ENCODE measurements at regions not wholly inside any gene's neighbourhood (a gene's known extent, or its start where the extent isn't known, plus 50 kb on each side); places are given as distances from the start of the nearest gene placed in this dataset.

- no peaks in the 10 kb centered on the region for H3K36me3 ChIP-seq (ENCODE audit: control insufficient read depth, insufficient read depth, low read length)
- H3K4me3 ChIP-seq (ENCODE audit: low read depth, low read length): no peak overlapping the region
- no peaks in the 10 kb centered on the region for H3K27me3 ChIP-seq (ENCODE audit: control insufficient read depth, insufficient read depth, low read length)
- no peak overlapping the region for H3K27ac ChIP-seq (ENCODE audit: low read depth, low read length)
- no peaks in the 10 kb centered on the region for H3K9me3 ChIP-seq (ENCODE audit: control insufficient read depth, insufficient read depth, low read length)
- no peak for DNase-seq (ENCODE audit: low read depth in 4 of 6, low spot score in 6 of 6)
- H3K4me1 ChIP-seq (ENCODE audit: control insufficient read depth, insufficient read depth, low read length): no peaks in the 10 kb centered on the region
Observed at GRCh38 chr7:136143271-136143670, 166.1 kb upstream of the MTPN start.

GRCh38 chr7:136142583-136142982, 165.4 kb upstream of the MTPN start:
- Histone ChIP-seq H3K27me3 (ENCODE audit: control insufficient read depth, insufficient read depth, low read length) (no peaks in the 10 kb centered on the region), H3K27ac (ENCODE audit: low read depth, low read length) (no peak overlapping the region), H3K9me3 (ENCODE audit: control insufficient read depth, insufficient read depth, low read length) (no peaks in the 10 kb centered on the region), H3K4me3 (ENCODE audit: low read depth, low read length) (no peak overlapping the region), H3K4me1 (ENCODE audit: control insufficient read depth, insufficient read depth, low read length) (no peaks in the 10 kb centered on the region), H3K36me3 (ENCODE audit: control insufficient read depth, insufficient read depth, low read length) (no peaks in the 10 kb centered on the region)
- WGBS (ENCODE audit: insufficient coverage): 95% methylated on average over 2 of the region's 2 CpGs
- DNase-seq (ENCODE audit: low read depth in 4 of 6, low spot score in 6 of 6): no peak

GRCh38 chr7:136140469-136140868, 163.3 kb upstream of the MTPN start:
- Histone ChIP-seq H3K9me3 (ENCODE audit: control insufficient read depth, insufficient read depth, low read length) (no peaks in the 10 kb centered on the region), H3K27me3 (ENCODE audit: control insufficient read depth, insufficient read depth, low read length) (no peaks in the 10 kb centered on the region), H3K27ac (ENCODE audit: low read depth, low read length) (no peak overlapping the region), H3K4me3 (ENCODE audit: low read depth, low read length) (no peak overlapping the region), H3K4me1 (ENCODE audit: control insufficient read depth, insufficient read depth, low read length) (no peaks in the 10 kb centered on the region), H3K36me3 (ENCODE audit: control insufficient read depth, insufficient read depth, low read length) (no peaks in the 10 kb centered on the region)
- no peak for DNase-seq (ENCODE audit: low read depth in 4 of 6, low spot score in 6 of 6)
- no CpG with 5 or more reads among the region's 3 CpGs for WGBS (ENCODE audit: insufficient coverage)

- 40% methylated on average over 1 of the region's 6 CpGs for WGBS (ENCODE audit: insufficient coverage)
- DNase-seq (ENCODE audit: low read depth in 4 of 6, low spot score in 6 of 6): peak in 1 of 6 donors; percentile 69
- Histone ChIP-seq H3K4me1 (ENCODE audit: control insufficient read depth, insufficient read depth, low read length) (no peaks in the 10 kb centered on the region), H3K4me3 (ENCODE audit: low read depth, low read length) (no peak overlapping the region), H3K36me3 (ENCODE audit: control insufficient read depth, insufficient read depth, low read length) (no peaks in the 10 kb centered on the region), H3K27me3 (ENCODE audit: control insufficient read depth, insufficient read depth, low read length) (no peaks in the 10 kb centered on the region), H3K9me3 (ENCODE audit: control insufficient read depth, insufficient read depth, low read length) (no peaks in the 10 kb centered on the region), H3K27ac (ENCODE audit: low read depth, low read length) (no peak overlapping the region)
Observed at GRCh38 chr7:136139417-136139816, 162.3 kb upstream of the MTPN start.

GRCh38 chr7:136138991-136139390, 161.8 kb upstream of the MTPN start:
- Histone ChIP-seq H3K27me3 (ENCODE audit: control insufficient read depth, insufficient read depth, low read length) (no peaks in the 10 kb centered on the region), H3K36me3 (ENCODE audit: control insufficient read depth, insufficient read depth, low read length) (no peaks in the 10 kb centered on the region), H3K9me3 (ENCODE audit: control insufficient read depth, insufficient read depth, low read length) (no peaks in the 10 kb centered on the region), H3K27ac (ENCODE audit: low read depth, low read length) (no peak overlapping the region), H3K4me1 (ENCODE audit: control insufficient read depth, insufficient read depth, low read length) (no peaks in the 10 kb centered on the region), H3K4me3 (ENCODE audit: low read depth, low read length) (no peak overlapping the region)
- no peak for DNase-seq (ENCODE audit: low read depth in 4 of 6, low spot score in 6 of 6)
- WGBS (ENCODE audit: insufficient coverage): no CpG with 5 or more reads among the region's 3 CpGs

- Histone ChIP-seq H3K4me3 (ENCODE audit: low read depth, low read length) (no peak overlapping the region), H3K27ac (ENCODE audit: low read depth, low read length) (no peak overlapping the region), H3K4me1 (ENCODE audit: control insufficient read depth, insufficient read depth, low read length) (no peaks in the 10 kb centered on the region), H3K36me3 (ENCODE audit: control insufficient read depth, insufficient read depth, low read length) (no peaks in the 10 kb centered on the region), H3K9me3 (ENCODE audit: control insufficient read depth, insufficient read depth, low read length) (no peaks in the 10 kb centered on the region), H3K27me3 (ENCODE audit: control insufficient read depth, insufficient read depth, low read length) (no peaks in the 10 kb centered on the region)
- WGBS (ENCODE audit: insufficient coverage): 77% methylated on average over 5 of the region's 6 CpGs
- peak in 1 of 6 donors; percentile 16 for DNase-seq (ENCODE audit: low read depth in 4 of 6, low spot score in 6 of 6)
Observed at GRCh38 chr7:136136906-136137454, 159.8 kb upstream of the MTPN start.

- Histone ChIP-seq H3K4me1 (ENCODE audit: control insufficient read depth, insufficient read depth, low read length) (no peaks in the 10 kb centered on the region), H3K27ac (ENCODE audit: low read depth, low read length) (no peak overlapping the region), H3K9me3 (ENCODE audit: control insufficient read depth, insufficient read depth, low read length) (no peaks in the 10 kb centered on the region), H3K36me3 (ENCODE audit: control insufficient read depth, insufficient read depth, low read length) (no peaks in the 10 kb centered on the region), H3K27me3 (ENCODE audit: control insufficient read depth, insufficient read depth, low read length) (no peaks in the 10 kb centered on the region), H3K4me3 (ENCODE audit: low read depth, low read length) (no peak overlapping the region)
- 85% methylated on average over 3 of the region's 3 CpGs for WGBS (ENCODE audit: insufficient coverage)
- no peak for DNase-seq (ENCODE audit: low read depth in 4 of 6, low spot score in 6 of 6)
Observed at GRCh38 chr7:136134503-136134902, 157.3 kb upstream of the MTPN start.

GRCh38 chr7:136133551-136133950, 156.4 kb upstream of the MTPN start:
- no CpG with 5 or more reads among the region's 3 CpGs for WGBS (ENCODE audit: insufficient coverage)
- no peaks in the 10 kb centered on the region for H3K9me3 ChIP-seq (ENCODE audit: control insufficient read depth, insufficient read depth, low read length)
- H3K4me1 ChIP-seq (ENCODE audit: control insufficient read depth, insufficient read depth, low read length): no peaks in the 10 kb centered on the region
- no peaks in the 10 kb centered on the region for H3K36me3 ChIP-seq (ENCODE audit: control insufficient read depth, insufficient read depth, low read length)
- H3K27ac ChIP-seq (ENCODE audit: low read depth, low read length): no peak overlapping the region
- H3K4me3 ChIP-seq (ENCODE audit: low read depth, low read length): no peak overlapping the region
- peak in 2 of 6 donors; percentile 46 to 63 for DNase-seq (ENCODE audit: low read depth in 4 of 6, low spot score in 6 of 6)
- no peaks in the 10 kb centered on the region for H3K27me3 ChIP-seq (ENCODE audit: control insufficient read depth, insufficient read depth, low read length)

- Histone ChIP-seq H3K4me1 (ENCODE audit: control insufficient read depth, insufficient read depth, low read length) (no peaks in the 10 kb centered on the region), H3K27ac (ENCODE audit: low read depth, low read length) (no peak overlapping the region), H3K36me3 (ENCODE audit: control insufficient read depth, insufficient read depth, low read length) (no peaks in the 10 kb centered on the region), H3K9me3 (ENCODE audit: control insufficient read depth, insufficient read depth, low read length) (no peaks in the 10 kb centered on the region), H3K4me3 (ENCODE audit: low read depth, low read length) (no peak overlapping the region), H3K27me3 (ENCODE audit: control insufficient read depth, insufficient read depth, low read length) (no peaks in the 10 kb centered on the region)
- no CpG with 5 or more reads among the region's 3 CpGs for WGBS (ENCODE audit: insufficient coverage)
- no peak for DNase-seq (ENCODE audit: low read depth in 4 of 6, low spot score in 6 of 6)
Observed at GRCh38 chr7:136131304-136131630, 154.1 kb upstream of the MTPN start.

- WGBS (ENCODE audit: insufficient coverage): no CpG with 5 or more reads among the region's 6 CpGs
- H3K27me3 ChIP-seq (ENCODE audit: control insufficient read depth, insufficient read depth, low read length): no peaks in the 10 kb centered on the region
- no peaks in the 10 kb centered on the region for H3K4me1 ChIP-seq (ENCODE audit: control insufficient read depth, insufficient read depth, low read length)
- no peaks in the 10 kb centered on the region for H3K36me3 ChIP-seq (ENCODE audit: control insufficient read depth, insufficient read depth, low read length)
- no peak overlapping the region for H3K27ac ChIP-seq (ENCODE audit: low read depth, low read length)
- H3K4me3 ChIP-seq (ENCODE audit: low read depth, low read length): no peak overlapping the region
- H3K9me3 ChIP-seq (ENCODE audit: control insufficient read depth, insufficient read depth, low read length): no peaks in the 10 kb centered on the region
- DNase-seq (ENCODE audit: low read depth in 4 of 6, low spot score in 6 of 6): peak in 1 of 6 donors; percentile 33
Observed at GRCh38 chr7:136130511-136131303, 153.5 kb upstream of the MTPN start.
